ENCODE measurements at regions not wholly inside any gene's neighbourhood (a gene's known extent, or its start where the extent isn't known, plus 50 kb on each side); places are given as distances from the start of the nearest gene placed in this dataset.

- TF ChIP-seq CTCF (conservative IDR thresholded peaks at IDR 0.05; ENCODE audit: low read depth, low read length) = no peak
- TF ChIP-seq EZH2 (IDR thresholded peaks at IDR 0.05; ENCODE audit: low read length, unreplicated experiment) = no peak
Observed at GRCh38 chr10:31138026-31138553, 106.4 kb upstream of the ZNF438 start.

Data from PC-3 (cell line).